WERI-Rb-1 (cell line): ENCODE measurements at regions not wholly inside any gene's neighbourhood (a gene's known extent, or its start where the extent isn't known, plus 50 kb on each side); places are given as distances from the start of the nearest gene placed in this dataset.
"Not testable (repeated sequence)": the region's sequence is repeated elsewhere in the genome, so short reads cannot be mapped to it uniquely, and the experiment has no call there.

Source experiments
- DNase-seq: peaks from one replicate; pipeline ENCODE4 v3.0.0-alpha.2; 2020
- H3K27ac ChIP-seq: fragments of 250-450 bp; sonication (Bioruptor Pico); 2 replicates; pipeline ENCODE4 v1.5.1; 2020; ENCODE audit warnings: mild to moderate bottlenecking, moderate library complexity
- H3K27me3 ChIP-seq: fragments of 250-450 bp; sonication (Bioruptor Pico); 2 replicates; pipeline ENCODE4 v1.5.1; 2021; ENCODE audit warnings: mild to moderate bottlenecking, low read depth, moderate library complexity; ENCODE audit not compliant: insufficient read depth, severe bottlenecking
- H3K36me3 ChIP-seq: fragments of 250-450 bp; sonication (Bioruptor Pico); 2 replicates; pipeline ENCODE4 v1.5.1; 2020; ENCODE audit warnings: mild to moderate bottlenecking, moderate library complexity
- H3K4me3 ChIP-seq: 2 replicates; pipeline ENCODE4 v1.5.1; 2011; ENCODE audit warnings: low read depth, mild to moderate bottlenecking, control low read depth, low read length
- H3K9me3 ChIP-seq: fragments of 250-450 bp; sonication (Bioruptor Pico); 2 replicates; pipeline ENCODE4 v1.5.1; 2021; ENCODE audit warnings: mild to moderate bottlenecking, moderate library complexity; ENCODE audit not compliant: severe bottlenecking
- TF ChIP-seq, protein P1 (sequence below): IDR thresholded peaks from 2 replicates; pipeline ENCODE4 v1.5.1; 2011; ENCODE audit warnings: low read depth, mild to moderate bottlenecking, control low read depth, inconsistent platforms, low read length

- H3K4me3 ChIP-seq: no peak overlapping the region
- H3K9me3 ChIP-seq: peaks cover 5% of the 10 kb centered on the region
- no peak for DNase-seq
- TF ChIP-seq, protein P1, sequence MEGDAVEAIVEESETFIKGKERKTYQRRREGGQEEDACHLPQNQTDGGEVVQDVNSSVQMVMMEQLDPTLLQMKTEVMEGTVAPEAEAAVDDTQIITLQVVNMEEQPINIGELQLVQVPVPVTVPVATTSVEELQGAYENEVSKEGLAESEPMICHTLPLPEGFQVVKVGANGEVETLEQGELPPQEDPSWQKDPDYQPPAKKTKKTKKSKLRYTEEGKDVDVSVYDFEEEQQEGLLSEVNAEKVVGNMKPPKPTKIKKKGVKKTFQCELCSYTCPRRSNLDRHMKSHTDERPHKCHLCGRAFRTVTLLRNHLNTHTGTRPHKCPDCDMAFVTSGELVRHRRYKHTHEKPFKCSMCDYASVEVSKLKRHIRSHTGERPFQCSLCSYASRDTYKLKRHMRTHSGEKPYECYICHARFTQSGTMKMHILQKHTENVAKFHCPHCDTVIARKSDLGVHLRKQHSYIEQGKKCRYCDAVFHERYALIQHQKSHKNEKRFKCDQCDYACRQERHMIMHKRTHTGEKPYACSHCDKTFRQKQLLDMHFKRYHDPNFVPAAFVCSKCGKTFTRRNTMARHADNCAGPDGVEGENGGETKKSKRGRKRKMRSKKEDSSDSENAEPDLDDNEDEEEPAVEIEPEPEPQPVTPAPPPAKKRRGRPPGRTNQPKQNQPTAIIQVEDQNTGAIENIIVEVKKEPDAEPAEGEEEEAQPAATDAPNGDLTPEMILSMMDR: no peak
- no peaks in the 10 kb centered on the region for H3K36me3 ChIP-seq
- no peak overlapping the region for H3K27ac ChIP-seq
- no peaks in the 10 kb centered on the region for H3K27me3 ChIP-seq
These were observed 96.5 kb upstream of the BTG3 start for GRCh38 chr21:17709266-17709611.

- DNase-seq: no peak
- TF ChIP-seq, protein P1: no peak
- Histone ChIP-seq H3K27me3 (no peaks in the 10 kb centered on the region), H3K4me3 (no peak overlapping the region), H3K36me3 (no peaks in the 10 kb centered on the region), H3K27ac (no peak overlapping the region; the same call in 1 of the 2 replicates), H3K9me3 (peaks cover 5% of the 10 kb centered on the region)
These were observed 96.0 kb upstream of the BTG3 start for GRCh38 chr21:17708522-17709265.

DNA sequence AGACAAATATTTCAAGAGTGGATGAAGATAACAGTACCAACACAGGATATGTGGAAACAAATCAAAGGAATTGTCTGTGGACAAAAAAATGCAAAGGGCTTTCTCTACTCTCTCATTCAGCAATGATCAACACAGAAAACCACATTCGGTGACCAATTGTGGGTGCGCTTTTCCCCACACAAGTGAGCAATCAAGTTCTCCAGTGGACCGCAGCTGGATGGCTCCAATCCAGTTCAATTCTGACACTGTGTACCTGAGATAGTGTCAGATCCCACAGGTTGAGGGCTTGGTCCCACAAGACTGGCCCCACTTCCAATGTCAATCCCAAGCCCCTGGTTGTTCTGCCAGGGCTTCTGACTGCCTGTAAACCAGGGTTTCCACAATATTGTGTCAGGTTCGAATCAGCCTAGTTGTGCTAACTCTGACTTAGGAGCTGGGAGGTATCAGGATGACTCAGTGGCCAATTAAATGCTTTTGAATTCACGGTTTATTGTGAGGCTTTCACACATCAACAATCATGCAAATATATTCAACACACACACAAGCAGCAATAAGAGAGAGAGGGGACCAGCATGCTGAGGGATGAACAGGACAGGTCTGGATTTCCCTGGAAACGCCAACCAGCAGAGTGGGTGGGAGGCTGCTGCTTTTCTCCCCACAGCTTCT, 87.0 kb upstream of the BTG3 start:
- Histone ChIP-seq H3K27ac (no peak overlapping the region), H3K36me3 (no peaks in the 10 kb centered on the region), H3K9me3 (peaks cover 4% of the 10 kb centered on the region), H3K27me3 (no peaks in the 10 kb centered on the region), H3K4me3 (no peak overlapping the region)
- DNase-seq: no peak
- TF ChIP-seq, protein P1: no peak

GRCh38 chr21:17697473-17697872, 84.8 kb upstream of the BTG3 start:
- no peak for DNase-seq
- H3K9me3 ChIP-seq: peaks cover 4% of the 10 kb centered on the region
- no peaks in the 10 kb centered on the region for H3K36me3 ChIP-seq
- no peak overlapping the region for H3K4me3 ChIP-seq
- no peak overlapping the region for H3K27ac ChIP-seq
- TF ChIP-seq, protein P1: no peak
- no peaks in the 10 kb centered on the region for H3K27me3 ChIP-seq

- not testable (repeated sequence) for H3K36me3 ChIP-seq, H3K9me3 ChIP-seq, H3K27ac ChIP-seq, H3K4me3 ChIP-seq, DNase-seq, H3K27me3 ChIP-seq
These were observed 81.7 kb upstream of the BTG3 start for GRCh38 chr21:17694416-17694815.

DNA sequence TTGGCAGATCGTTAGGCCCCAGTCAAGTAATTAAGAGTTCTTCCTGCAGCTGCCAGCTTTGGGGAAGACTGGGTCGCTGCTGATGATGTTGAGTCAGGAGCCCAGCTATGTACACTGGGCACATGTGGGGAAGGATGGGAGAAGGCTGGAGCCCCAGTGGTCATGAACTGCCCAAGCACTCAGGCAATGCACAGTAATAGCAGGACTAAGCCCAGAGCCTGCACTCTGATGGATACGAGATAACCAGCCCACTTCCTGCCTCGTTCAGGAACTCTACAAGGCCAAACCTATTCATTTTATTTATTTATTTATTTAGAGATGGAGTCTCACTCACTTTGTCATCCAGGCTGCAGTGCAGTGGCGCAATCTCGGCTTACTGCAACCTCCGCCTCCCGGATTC, 81.1 kb upstream of the BTG3 start:
- DNase-seq: no peak
- TF ChIP-seq, protein P1: no peak
- no peaks in the 10 kb centered on the region for H3K36me3 ChIP-seq

More for the DNA sequence above, 81.1 kb upstream of the BTG3 start:
- Histone ChIP-seq H3K27ac (no peak overlapping the region), H3K9me3 (peaks cover 6% of the 10 kb centered on the region), H3K4me3 (no peak overlapping the region), H3K27me3 (no peaks in the 10 kb centered on the region)
